Peyer's patch (tissue), 4 donors: ENCODE measurements at regions not wholly inside any gene's neighbourhood (a gene's known extent, or its start where the extent isn't known, plus 50 kb on each side); places are given as distances from the start of the nearest gene placed in this dataset.

Experiments used
- POLR2A ChIP-seq, 2 donors: fragments of 450-650 bp; IDR thresholded peaks; one replicate each; pipeline ENCODE4 v1.5.1; 2017; ENCODE audit warnings: antibody characterized with exemption in 2 of 2, mild to moderate bottlenecking in 2 of 2, moderate library complexity in 2 of 2
- TF ChIP-seq, protein P1 (sequence below), 6 experiments: fragments of 450-650 bp in 4 of 6; fragments of 200-600 bp in 2 of 6; sonication (generic) in 1 of 6; IDR thresholded peaks; one replicate each; pipeline ENCODE4 v1.5.1; 2017 to 2019; ENCODE audit warnings: antibody characterized with exemption in 6 of 6, mild to moderate bottlenecking in 3 of 6, moderate library complexity in 1 of 6

DNA sequence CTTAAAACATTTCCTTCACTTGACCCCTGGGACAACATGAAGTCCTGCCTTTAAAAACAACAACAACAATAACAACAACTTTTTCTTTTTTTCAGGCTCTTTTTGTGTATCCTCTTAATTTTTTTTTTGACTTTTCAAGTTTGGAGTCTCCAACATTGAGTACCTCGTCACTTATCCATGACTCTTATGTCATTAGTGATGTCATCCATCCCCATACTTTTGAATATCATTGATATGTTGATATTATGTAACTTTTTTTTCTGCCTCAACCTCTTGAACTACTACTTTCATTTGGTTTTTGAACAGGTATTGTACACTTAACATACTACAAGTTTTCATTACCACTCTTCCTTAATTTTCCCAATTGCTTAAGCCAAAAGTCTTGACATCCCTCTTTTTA lies 143.0 kb upstream of the ATXN7L3B start:
- TF ChIP-seq, protein P1, sequence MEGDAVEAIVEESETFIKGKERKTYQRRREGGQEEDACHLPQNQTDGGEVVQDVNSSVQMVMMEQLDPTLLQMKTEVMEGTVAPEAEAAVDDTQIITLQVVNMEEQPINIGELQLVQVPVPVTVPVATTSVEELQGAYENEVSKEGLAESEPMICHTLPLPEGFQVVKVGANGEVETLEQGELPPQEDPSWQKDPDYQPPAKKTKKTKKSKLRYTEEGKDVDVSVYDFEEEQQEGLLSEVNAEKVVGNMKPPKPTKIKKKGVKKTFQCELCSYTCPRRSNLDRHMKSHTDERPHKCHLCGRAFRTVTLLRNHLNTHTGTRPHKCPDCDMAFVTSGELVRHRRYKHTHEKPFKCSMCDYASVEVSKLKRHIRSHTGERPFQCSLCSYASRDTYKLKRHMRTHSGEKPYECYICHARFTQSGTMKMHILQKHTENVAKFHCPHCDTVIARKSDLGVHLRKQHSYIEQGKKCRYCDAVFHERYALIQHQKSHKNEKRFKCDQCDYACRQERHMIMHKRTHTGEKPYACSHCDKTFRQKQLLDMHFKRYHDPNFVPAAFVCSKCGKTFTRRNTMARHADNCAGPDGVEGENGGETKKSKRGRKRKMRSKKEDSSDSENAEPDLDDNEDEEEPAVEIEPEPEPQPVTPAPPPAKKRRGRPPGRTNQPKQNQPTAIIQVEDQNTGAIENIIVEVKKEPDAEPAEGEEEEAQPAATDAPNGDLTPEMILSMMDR (IDR thresholded peaks at IDR 0.05) = no peak
- no peak for TF ChIP-seq POLR2A (IDR thresholded peaks at IDR 0.05)
